CD4-positive, alpha-beta T cell (primary cell): ENCODE measurements at regions not wholly inside any gene's neighbourhood (a gene's known extent, or its start where the extent isn't known, plus 50 kb on each side); places are given as distances from the start of the nearest gene placed in this dataset.
"Not testable (repeated sequence)": the region's sequence is repeated elsewhere in the genome, so short reads cannot be mapped to it uniquely, and the experiment has no call there.

Source experiments
- ATAC-seq: fragments of 200-7000 bp; cut with Tn5 transposase; one replicate; pipeline ENCODE4 v1.10.0; 2022; ENCODE audit warnings: mild to moderate bottlenecking; ENCODE audit not compliant: poor library complexity
- CTCF ChIA-PET: fragments of 350-600 bp; sonication (Branson Sonifier 250); formaldehyde crosslinking; loops from one replicate; lab custom pipeline; 2021; ENCODE audit warnings: antibody characterized with exemption, inconsistent platforms; lab: Charles Lee
- POLR2A ChIA-PET: fragments of 350-600 bp; sonication (Branson Sonifier 250); formaldehyde crosslinking; loops from one replicate; lab custom pipeline; 2021; ENCODE audit warnings: antibody characterized with exemption, inconsistent platforms; lab: Charles Lee
- DNase-seq, 14 experiments: peaks; one replicate each; pipeline ENCODE4 v3.0.0-alpha.2; 2013 to 2020; ENCODE audit warnings: mixed read lengths in 2 of 14
- H3K27ac ChIP-seq, 2 donors: one replicate each; pipeline versions ENCODE4 v1.5.1 to v1.7.0; 2013; ENCODE audit warnings: low read length in 2 of 2, low read depth in 1 of 2, mild to moderate bottlenecking in 1 of 2
- H3K27me3 ChIP-seq, 2 experiments: 1 replicate in 1 of 2; 2 replicates in 1 of 2; pipeline versions ENCODE4 v1.6.1 to v1.7.0; 2013; ENCODE audit warnings: low read length in 2 of 2, control low read depth in 1 of 2, mild to moderate bottlenecking in 1 of 2, moderate library complexity in 1 of 2; ENCODE audit not compliant: insufficient read depth in 2 of 2, control insufficient read depth in 1 of 2
- H3K36me3 ChIP-seq: one replicate; pipeline ENCODE4 v1.6.1; 2013; ENCODE audit warnings: low read length, control low read depth; ENCODE audit not compliant: insufficient read depth
- H3K4me1 ChIP-seq: one replicate; pipeline ENCODE4 v1.6.1; 2013; ENCODE audit warnings: low read length, control low read depth; ENCODE audit not compliant: insufficient read depth
- H3K4me3 ChIP-seq: one replicate; pipeline ENCODE4 v1.5.1; 2013; ENCODE audit warnings: mild to moderate bottlenecking, low read length, moderate library complexity
- H3K9me3 ChIP-seq, 2 experiments: 1 replicate in 1 of 2; 2 replicates in 1 of 2; pipeline versions ENCODE4 v1.6.1 to v1.7.0; 2013; ENCODE audit warnings: low read length in 2 of 2, mild to moderate bottlenecking in 2 of 2, control low read depth in 1 of 2, moderate library complexity in 1 of 2; ENCODE audit not compliant: control insufficient read depth in 1 of 2, insufficient read depth in 1 of 2
- H3K27ac Mint-ChIP-seq: one replicate; pipeline ENCODE4 v1.8.0; 2020; ENCODE audit warnings: mixed read lengths
- H3K27me3 Mint-ChIP-seq: one replicate; pipeline ENCODE4 v1.8.0; 2021; ENCODE audit warnings: mixed read lengths
- H3K36me3 Mint-ChIP-seq: one replicate; pipeline ENCODE4 v1.8.0; 2021; ENCODE audit warnings: low read depth, mixed read lengths
- H3K4me1 Mint-ChIP-seq: one replicate; pipeline ENCODE4 v1.8.0; 2021; ENCODE audit warnings: low read depth, mixed read lengths
- H3K4me3 Mint-ChIP-seq: one replicate; pipeline ENCODE4 v1.8.0; 2020; ENCODE audit warnings: mild to moderate bottlenecking, mixed read lengths
- H3K9me3 Mint-ChIP-seq: one replicate; pipeline ENCODE4 v1.8.0; 2020; ENCODE audit warnings: mixed read lengths
- CTCF ChIP-seq: fragments of 200-600 bp; IDR thresholded peaks from one replicate; pipeline ENCODE4 v1.8.0; 2022; ENCODE audit warnings: antibody characterized with exemption, mild to moderate bottlenecking
- intact Hi-C, 2 experiments: fragments of 100-400 bp; cut with DNase I in 1 of 2; cut with micrococcal nuclease in 1 of 2; formaldehyde crosslinking; loops; one replicate each; pipeline versions ENCODE4 v1.15.1 to v1.9.0; 2023 to 2025; cut with DNase I, micrococcal nuclease

- Histone ChIP-seq H3K36me3 (no peaks in the 10 kb centered on the region), H3K4me3 (no peak overlapping the region), H3K27ac (no peak overlapping the region), H3K4me1 (no peaks in the 10 kb centered on the region), H3K9me3 (peaks cover 0 to 14% of the 10 kb centered on the region in 2 experiments), H3K27me3 (no peaks in the 10 kb centered on the region)
- Mint-ChIP-seq H3K27me3 (peaks cover 28% of the 10 kb centered on the region), H3K36me3 (no peaks in the 10 kb centered on the region), H3K9me3 (no peaks in the 10 kb centered on the region), H3K4me3 (no peak overlapping the region), H3K27ac (no peak overlapping the region), H3K4me1 (no peaks in the 10 kb centered on the region)
- ChIA-PET POLR2A (no interaction called here), CTCF (no interaction called here)
- intact Hi-C loops, result no loop called here
- DNase-seq, result no peak
- ATAC-seq, result no peak
- TF ChIP-seq CTCF, result no peak
These were observed 115.9 kb upstream of the CIBAR2 start for GRCh38 chr16:85227946-85228862.

GRCh38 chr16:85228970-85229430 lies 116.7 kb upstream of the CIBAR2 start:
- TF ChIP-seq CTCF, result no peak
- Histone ChIP-seq H3K27me3 (no peaks in the 10 kb centered on the region), H3K36me3 (no peaks in the 10 kb centered on the region), H3K27ac (no peak overlapping the region), H3K4me3 (no peak overlapping the region), H3K9me3 (peaks cover 0 to 14% of the 10 kb centered on the region in 2 experiments), H3K4me1 (no peaks in the 10 kb centered on the region)
- no peak for ATAC-seq
- no peak for DNase-seq
- H3K27ac Mint-ChIP-seq, result no peak overlapping the region
- intact Hi-C loops, result no loop called here
- ChIA-PET CTCF (no interaction called here), POLR2A (no interaction called here)
- H3K4me3 Mint-ChIP-seq, result no peak overlapping the region
- no peaks in the 10 kb centered on the region for H3K36me3 Mint-ChIP-seq
- no peaks in the 10 kb centered on the region for H3K4me1 Mint-ChIP-seq
- peaks cover 32% of the 10 kb centered on the region for H3K27me3 Mint-ChIP-seq
- no peaks in the 10 kb centered on the region for H3K9me3 Mint-ChIP-seq

- Mint-ChIP-seq H3K9me3 (no peaks in the 10 kb centered on the region), H3K4me1 (no peaks in the 10 kb centered on the region), H3K27me3 (peaks cover 37% of the 10 kb centered on the region), H3K36me3 (no peaks in the 10 kb centered on the region), H3K27ac (no peak overlapping the region), H3K4me3 (no peak overlapping the region)
- H3K4me1 ChIP-seq, result no peaks in the 10 kb centered on the region
- no peaks in the 10 kb centered on the region for H3K36me3 ChIP-seq
- no peak overlapping the region for H3K27ac ChIP-seq
- no peak for TF ChIP-seq CTCF
- POLR2A ChIA-PET, result no interaction called here
- no peak overlapping the region for H3K4me3 ChIP-seq
- H3K27me3 ChIP-seq, result peaks cover 3 to 5% of the 10 kb centered on the region in 2 experiments
- ATAC-seq (no peak), DNase-seq (no peak)
- peaks cover 0 to 15% of the 10 kb centered on the region in 2 experiments for H3K9me3 ChIP-seq
- CTCF ChIA-PET, result no interaction called here
- intact Hi-C loops, result no loop called here
These were observed 117.7 kb upstream of the CIBAR2 start for GRCh38 chr16:85229869-85230462.

GRCh38 chr16:85230764-85231383 lies 118.6 kb upstream of the CIBAR2 start:
- H3K9me3 ChIP-seq, intact Hi-C loops, CTCF ChIA-PET, H3K27ac Mint-ChIP-seq, H3K36me3 Mint-ChIP-seq, H3K36me3 ChIP-seq, H3K4me3 ChIP-seq, H3K4me3 Mint-ChIP-seq, ATAC-seq, POLR2A ChIA-PET, H3K4me1 Mint-ChIP-seq, DNase-seq, H3K9me3 Mint-ChIP-seq, H3K27ac ChIP-seq, H3K4me1 ChIP-seq: not testable (repeated sequence)
- H3K27me3 Mint-ChIP-seq, result peaks cover 37% of the 10 kb centered on the region
- H3K27me3 ChIP-seq, result peaks cover 9 to 13% of the 10 kb centered on the region in 2 experiments
